ENCODE measurements at regions not wholly inside any gene's neighbourhood (a gene's known extent, or its start where the extent isn't known, plus 50 kb on each side); places are given as distances from the start of the nearest gene placed in this dataset.

DNA sequence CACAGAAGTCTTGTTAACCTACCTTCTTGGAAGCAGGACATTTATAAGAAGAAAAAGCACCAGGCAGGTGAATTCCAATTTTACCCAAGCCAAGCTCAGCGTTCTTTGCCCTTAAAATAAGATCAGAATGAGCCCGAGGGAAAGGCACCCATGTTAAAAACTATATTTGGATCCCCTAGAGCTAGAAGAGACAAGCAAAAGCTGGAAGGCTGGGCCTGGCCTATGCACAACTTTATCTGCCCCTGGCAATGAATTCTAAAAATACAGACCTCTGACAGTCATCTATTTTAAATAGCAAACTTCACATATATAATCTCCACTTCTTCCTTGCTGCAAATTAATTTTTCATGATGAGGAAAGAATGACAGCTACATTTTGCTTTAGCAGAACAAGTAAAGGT lies 180.9 kb downstream of the FGFR2 start:
- H3K9me3 Mint-ChIP-seq (ENCODE audit: unreplicated experiment), result peaks cover 14% of the 10 kb centered on the region
- Histone ChIP-seq H3K27me3 (ENCODE audit: insufficient read depth, low read length) (no peaks in the 10 kb centered on the region), H3K27ac (ENCODE audit: low read depth, low read length) (no peak overlapping the region), H3K9me3 (ENCODE audit: insufficient read depth, low read depth, low read length) (no peaks in the 10 kb centered on the region), H3K4me2 (ENCODE audit: low read length) (no peak overlapping the region), H3K79me2 (ENCODE audit: insufficient read depth, low read length) (no peaks in the 10 kb centered on the region), H2AFZ (ENCODE audit: low read depth, low read length) (no peak overlapping the region), H3K9ac (ENCODE audit: low read length) (no peak overlapping the region), H3K36me3 (ENCODE audit: insufficient read depth, low read length) (no peaks in the 10 kb centered on the region), H3K4me1 (ENCODE audit: insufficient read depth, low read length) (no peaks in the 10 kb centered on the region), H4K20me1 (ENCODE audit: insufficient read depth, low read length) (no peaks in the 10 kb centered on the region), H3K4me3 (ENCODE audit: insufficient read depth, low read depth, low read length) (no peak overlapping the region)
- H3K4me3 Mint-ChIP-seq (ENCODE audit: unreplicated experiment), result no peak overlapping the region
- H3K27me3 Mint-ChIP-seq (ENCODE audit: low read depth, unreplicated experiment), result peaks cover 2% of the 10 kb centered on the region
- no peak for DNase-seq (ENCODE audit: low read depth)
- FAIRE-seq, result no peak
- H3K27ac Mint-ChIP-seq (ENCODE audit: unreplicated experiment), result no peak overlapping the region
- H3K4me1 Mint-ChIP-seq (ENCODE audit: low read depth, unreplicated experiment), result peaks cover 19% of the 10 kb centered on the region
- H3K36me3 Mint-ChIP-seq (ENCODE audit: low read depth, unreplicated experiment), result peaks cover 4% of the 10 kb centered on the region
- TF ChIP-seq EZH2 (IDR thresholded peaks at IDR 0.05; ENCODE audit: insufficient read depth, low read length), result no peak
- TF ChIP-seq, protein P1, sequence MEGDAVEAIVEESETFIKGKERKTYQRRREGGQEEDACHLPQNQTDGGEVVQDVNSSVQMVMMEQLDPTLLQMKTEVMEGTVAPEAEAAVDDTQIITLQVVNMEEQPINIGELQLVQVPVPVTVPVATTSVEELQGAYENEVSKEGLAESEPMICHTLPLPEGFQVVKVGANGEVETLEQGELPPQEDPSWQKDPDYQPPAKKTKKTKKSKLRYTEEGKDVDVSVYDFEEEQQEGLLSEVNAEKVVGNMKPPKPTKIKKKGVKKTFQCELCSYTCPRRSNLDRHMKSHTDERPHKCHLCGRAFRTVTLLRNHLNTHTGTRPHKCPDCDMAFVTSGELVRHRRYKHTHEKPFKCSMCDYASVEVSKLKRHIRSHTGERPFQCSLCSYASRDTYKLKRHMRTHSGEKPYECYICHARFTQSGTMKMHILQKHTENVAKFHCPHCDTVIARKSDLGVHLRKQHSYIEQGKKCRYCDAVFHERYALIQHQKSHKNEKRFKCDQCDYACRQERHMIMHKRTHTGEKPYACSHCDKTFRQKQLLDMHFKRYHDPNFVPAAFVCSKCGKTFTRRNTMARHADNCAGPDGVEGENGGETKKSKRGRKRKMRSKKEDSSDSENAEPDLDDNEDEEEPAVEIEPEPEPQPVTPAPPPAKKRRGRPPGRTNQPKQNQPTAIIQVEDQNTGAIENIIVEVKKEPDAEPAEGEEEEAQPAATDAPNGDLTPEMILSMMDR (IDR thresholded peaks at IDR 0.05; ENCODE audit: insufficient read depth, low read depth, low read length), result no peak

DNA sequence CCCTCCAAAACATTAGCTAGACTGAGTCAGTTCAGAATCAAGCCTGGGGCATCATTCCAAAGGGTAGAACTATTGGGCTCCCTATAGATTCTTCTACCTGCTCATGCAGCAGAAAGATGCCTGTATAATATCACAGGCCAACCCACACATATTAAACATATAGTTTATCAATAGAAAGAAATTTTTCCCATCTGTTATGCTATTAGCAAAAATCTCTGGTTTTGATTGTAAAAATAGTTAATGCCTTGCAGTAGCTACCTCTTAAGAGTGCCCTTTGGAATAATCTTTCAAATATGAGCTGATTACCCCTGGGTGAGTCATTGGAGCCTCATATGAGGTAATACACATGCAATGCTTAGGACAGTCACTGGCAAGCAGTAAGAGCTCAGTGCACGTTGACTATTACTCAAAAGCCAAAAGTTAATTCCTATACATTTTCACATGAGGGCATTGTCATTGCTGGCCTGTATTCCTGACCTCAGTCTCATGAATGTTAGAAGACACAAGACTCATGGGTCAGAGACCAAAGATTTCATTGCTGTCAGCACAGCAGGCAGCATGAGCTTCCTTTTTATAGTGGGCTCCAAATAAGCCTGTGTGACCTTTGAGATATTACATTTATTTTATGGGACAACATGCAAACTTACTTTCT lies 180.0 kb downstream of the FGFR2 start:
- H3K9me3 Mint-ChIP-seq (ENCODE audit: unreplicated experiment), result peaks cover 9% of the 10 kb centered on the region
- H4K20me1 ChIP-seq (ENCODE audit: insufficient read depth, low read length), result no peaks in the 10 kb centered on the region
- no peaks in the 10 kb centered on the region for H3K9me3 ChIP-seq (ENCODE audit: insufficient read depth, low read depth, low read length)
- no peaks in the 10 kb centered on the region for H3K36me3 ChIP-seq (ENCODE audit: insufficient read depth, low read length)
- H3K4me1 Mint-ChIP-seq (ENCODE audit: low read depth, unreplicated experiment), result peaks cover 19% of the 10 kb centered on the region
- H3K27me3 ChIP-seq (ENCODE audit: insufficient read depth, low read length), result no peaks in the 10 kb centered on the region
- no peaks in the 10 kb centered on the region for H3K4me1 ChIP-seq (ENCODE audit: insufficient read depth, low read length)
- no peak overlapping the region for H3K4me3 Mint-ChIP-seq (ENCODE audit: unreplicated experiment)
- H3K27ac ChIP-seq (ENCODE audit: low read depth, low read length), result no peak overlapping the region
- TF ChIP-seq EZH2 (IDR thresholded peaks at IDR 0.05; ENCODE audit: insufficient read depth, low read length), result no peak
- TF ChIP-seq, protein P1 (IDR thresholded peaks at IDR 0.05; ENCODE audit: insufficient read depth, low read depth, low read length), result no peak
- no peak overlapping the region for H3K4me3 ChIP-seq (ENCODE audit: insufficient read depth, low read depth, low read length)
- FAIRE-seq, result no peak
- no peak overlapping the region for H3K4me2 ChIP-seq (ENCODE audit: low read length)
- peak; percentile 34 for DNase-seq (ENCODE audit: low read depth)
- peaks cover 3% of the 10 kb centered on the region for H3K36me3 Mint-ChIP-seq (ENCODE audit: low read depth, unreplicated experiment)
- H3K27ac Mint-ChIP-seq (ENCODE audit: unreplicated experiment), result peak overlapping the region; percentile 28
- no peak overlapping the region for H2AFZ ChIP-seq (ENCODE audit: low read depth, low read length)
- H3K9ac ChIP-seq (ENCODE audit: low read length), result no peak overlapping the region
- no peaks in the 10 kb centered on the region for H3K79me2 ChIP-seq (ENCODE audit: insufficient read depth, low read length)
- peaks cover 2% of the 10 kb centered on the region for H3K27me3 Mint-ChIP-seq (ENCODE audit: low read depth, unreplicated experiment)

DNA sequence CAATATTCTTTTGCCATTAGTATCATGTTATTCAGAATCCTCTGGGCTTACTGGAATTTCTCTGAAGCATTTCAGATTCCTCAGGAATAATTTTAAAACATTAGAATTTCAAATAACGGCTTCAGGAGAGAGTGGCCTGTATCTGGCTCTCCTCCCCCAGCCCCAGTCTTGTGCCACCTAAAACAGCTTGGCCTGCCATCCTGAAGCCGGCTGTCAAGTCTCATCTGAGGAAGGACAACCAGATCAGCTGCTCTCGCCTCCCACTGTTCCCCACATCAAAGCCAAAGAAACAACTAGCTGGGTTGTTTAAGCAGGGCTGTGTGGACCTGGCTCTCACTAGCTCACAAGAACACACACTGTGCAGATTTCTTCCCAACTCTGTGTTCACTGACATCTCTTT lies 178.2 kb downstream of the FGFR2 start:
- Histone ChIP-seq H4K20me1 (ENCODE audit: insufficient read depth, low read length) (no peaks in the 10 kb centered on the region), H3K27ac (ENCODE audit: low read depth, low read length) (no peak overlapping the region), H3K4me3 (ENCODE audit: insufficient read depth, low read depth, low read length) (no peak overlapping the region), H3K9me3 (ENCODE audit: insufficient read depth, low read depth, low read length) (no peaks in the 10 kb centered on the region), H3K79me2 (ENCODE audit: insufficient read depth, low read length) (no peaks in the 10 kb centered on the region), H3K27me3 (ENCODE audit: insufficient read depth, low read length) (no peaks in the 10 kb centered on the region), H3K4me1 (ENCODE audit: insufficient read depth, low read length) (no peaks in the 10 kb centered on the region), H2AFZ (ENCODE audit: low read depth, low read length) (no peak overlapping the region), H3K9ac (ENCODE audit: low read length) (no peak overlapping the region), H3K4me2 (ENCODE audit: low read length) (no peak overlapping the region), H3K36me3 (ENCODE audit: insufficient read depth, low read length) (no peaks in the 10 kb centered on the region)
- Mint-ChIP-seq H3K27ac (ENCODE audit: unreplicated experiment) (no peak overlapping the region), H3K27me3 (ENCODE audit: low read depth, unreplicated experiment) (peaks cover 2% of the 10 kb centered on the region), H3K9me3 (ENCODE audit: unreplicated experiment) (peaks cover 3% of the 10 kb centered on the region), H3K36me3 (ENCODE audit: low read depth, unreplicated experiment) (peaks cover 1% of the 10 kb centered on the region), H3K4me1 (ENCODE audit: low read depth, unreplicated experiment) (peaks cover 9% of the 10 kb centered on the region), H3K4me3 (ENCODE audit: unreplicated experiment) (no peak overlapping the region)
- DNase-seq (ENCODE audit: low read depth) (no peak), FAIRE-seq (no peak)
- no peak for TF ChIP-seq EZH2 (IDR thresholded peaks at IDR 0.05; ENCODE audit: insufficient read depth, low read length)
- TF ChIP-seq, protein P1 (IDR thresholded peaks at IDR 0.05; ENCODE audit: insufficient read depth, low read depth, low read length), result no peak

Measured in astrocyte (in vitro differentiated cells and primary cell).